ENCODE measurements at regions not wholly inside any gene's neighbourhood (a gene's known extent, or its start where the extent isn't known, plus 50 kb on each side); places are given as distances from the start of the nearest gene placed in this dataset.

- Mint-ChIP-seq H3K9me3 (ENCODE audit: unreplicated experiment) (no peaks in the 10 kb centered on the region), H3K4me3 (ENCODE audit: unreplicated experiment) (no peak overlapping the region), H3K27me3 (ENCODE audit: insufficient read depth, unreplicated experiment) (peaks cover 5% of the 10 kb centered on the region), H3K36me3 (ENCODE audit: insufficient read depth, unreplicated experiment) (no peaks in the 10 kb centered on the region), H3K4me1 (ENCODE audit: low read depth, unreplicated experiment) (no peaks in the 10 kb centered on the region), H3K27ac (ENCODE audit: unreplicated experiment) (no peak overlapping the region)
- Histone ChIP-seq H3K27me3 (replicated peaks; ENCODE audit: control insufficient read depth, insufficient read depth, low read length) (no peaks in the 10 kb centered on the region), H3K4me3 (ENCODE audit: low read depth, low read length) (no peak overlapping the region), H3K9me3 (no peaks in the 10 kb centered on the region), H3K36me3 (ENCODE audit: control insufficient read depth, insufficient read depth, low read length) (no peaks in the 10 kb centered on the region), H3K4me1 (no peaks in the 10 kb centered on the region)
- ChIA-PET CTCF (no interaction called here), POLR2A (no interaction called here)
- TF ChIP-seq CTCF (IDR thresholded peaks at IDR 0.05; ENCODE audit: insufficient read depth in 1 of 2, low read depth in 1 of 2, low read length in 1 of 2, severe bottlenecking in 1 of 2, unreplicated experiment in 1 of 2): no peak
- intact Hi-C loops (cut with micrococcal nuclease; ENCODE audit: unreplicated experiment): no loop called here
- BruUV-seq (replicated peaks): no TSS peak
- DNase-seq: no peak
Observed at GRCh38 chr1:88490676-88491075, 193.4 kb upstream of the PKN2 start.

GRCh38 chr1:88499671-88500070 is 184.4 kb upstream of the PKN2 start:
- DNase-seq: no peak
- intact Hi-C loops (cut with micrococcal nuclease; ENCODE audit: unreplicated experiment): no loop called here
- TF ChIP-seq CTCF (IDR thresholded peaks at IDR 0.05; ENCODE audit: insufficient read depth in 1 of 2, low read depth in 1 of 2, low read length in 1 of 2, severe bottlenecking in 1 of 2, unreplicated experiment in 1 of 2): no peak
- no TSS peak for BruUV-seq (replicated peaks)
- no peak overlapping the region for H3K4me3 Mint-ChIP-seq (ENCODE audit: unreplicated experiment)
- no peak overlapping the region for H3K4me3 ChIP-seq (ENCODE audit: low read depth, low read length)
- ChIA-PET POLR2A (no interaction called here), CTCF (no interaction called here)
- peaks cover 2% of the 10 kb centered on the region for H3K27me3 Mint-ChIP-seq (ENCODE audit: insufficient read depth, unreplicated experiment)
- no peaks in the 10 kb centered on the region for H3K4me1 Mint-ChIP-seq (ENCODE audit: low read depth, unreplicated experiment)
- H3K9me3 Mint-ChIP-seq (ENCODE audit: unreplicated experiment): no peaks in the 10 kb centered on the region
- H3K27me3 ChIP-seq (replicated peaks; ENCODE audit: control insufficient read depth, insufficient read depth, low read length): no peaks in the 10 kb centered on the region
- no peaks in the 10 kb centered on the region for H3K36me3 Mint-ChIP-seq (ENCODE audit: insufficient read depth, unreplicated experiment)
- no peak overlapping the region for H3K27ac Mint-ChIP-seq (ENCODE audit: unreplicated experiment)
- H3K9me3 ChIP-seq: no peaks in the 10 kb centered on the region
- no peaks in the 10 kb centered on the region for H3K4me1 ChIP-seq
- H3K36me3 ChIP-seq (ENCODE audit: control insufficient read depth, insufficient read depth, low read length): no peaks in the 10 kb centered on the region

GRCh38 chr1:88502886-88503285 is 181.2 kb upstream of the PKN2 start:
- no peak for DNase-seq
- Mint-ChIP-seq H3K27ac (ENCODE audit: unreplicated experiment) (no peak overlapping the region), H3K27me3 (ENCODE audit: insufficient read depth, unreplicated experiment) (peaks cover 2% of the 10 kb centered on the region), H3K9me3 (ENCODE audit: unreplicated experiment) (no peaks in the 10 kb centered on the region), H3K36me3 (ENCODE audit: insufficient read depth, unreplicated experiment) (no peaks in the 10 kb centered on the region), H3K4me1 (ENCODE audit: low read depth, unreplicated experiment) (no peaks in the 10 kb centered on the region), H3K4me3 (ENCODE audit: unreplicated experiment) (no peak overlapping the region)
- Histone ChIP-seq H3K4me3 (ENCODE audit: low read depth, low read length) (no peak overlapping the region), H3K27me3 (replicated peaks; ENCODE audit: control insufficient read depth, insufficient read depth, low read length) (no peaks in the 10 kb centered on the region), H3K9me3 (no peaks in the 10 kb centered on the region), H3K4me1 (no peaks in the 10 kb centered on the region), H3K36me3 (ENCODE audit: control insufficient read depth, insufficient read depth, low read length) (no peaks in the 10 kb centered on the region)
- intact Hi-C loops (cut with micrococcal nuclease; ENCODE audit: unreplicated experiment): no loop called here
- no TSS peak for BruUV-seq (replicated peaks)
- ChIA-PET CTCF (no interaction called here), POLR2A (no interaction called here)
- TF ChIP-seq CTCF (IDR thresholded peaks at IDR 0.05; ENCODE audit: insufficient read depth in 1 of 2, low read depth in 1 of 2, low read length in 1 of 2, severe bottlenecking in 1 of 2, unreplicated experiment in 1 of 2): no peak

Measured in Caco-2 (cell line).